ENCODE measurements at regions not wholly inside any gene's neighbourhood (a gene's known extent, or its start where the extent isn't known, plus 50 kb on each side); places are given as distances from the start of the nearest gene placed in this dataset.

- TF ChIP-seq CTCF (IDR thresholded peaks at IDR 0.05): no peak
- TF ChIP-seq POLR2A (IDR thresholded peaks at IDR 0.05): no peak
Measured at GRCh38 chr4:141371206-141371605, 150.5 kb downstream of the ZNF330 start.

Data from body of pancreas (tissue), 4 donors.